Osteocyte (in vitro differentiated cells): ENCODE measurements at regions not wholly inside any gene's neighbourhood (a gene's known extent, or its start where the extent isn't known, plus 50 kb on each side); places are given as distances from the start of the nearest gene placed in this dataset.

ENCODE experiments used
- DNase-seq: peaks from one replicate; pipeline ENCODE4 v3.0.0; 2021; ENCODE audit warnings: mixed read lengths; ENCODE audit not compliant: unreplicated experiment; ENCODE audit errors: extremely low spot score
- H3K27ac Mint-ChIP-seq: one replicate; pipeline ENCODE4 v1.8.0; 2021; ENCODE audit warnings: mild to moderate bottlenecking, mixed read lengths; ENCODE audit not compliant: unreplicated experiment
- H3K27me3 Mint-ChIP-seq: one replicate; pipeline ENCODE4 v1.8.0; 2021; ENCODE audit warnings: mixed read lengths; ENCODE audit not compliant: unreplicated experiment
- H3K36me3 Mint-ChIP-seq: one replicate; pipeline ENCODE4 v1.8.0; 2021; ENCODE audit warnings: mixed read lengths; ENCODE audit not compliant: unreplicated experiment
- H3K4me1 Mint-ChIP-seq: one replicate; pipeline ENCODE4 v1.8.0; 2021; ENCODE audit warnings: mixed read lengths; ENCODE audit not compliant: unreplicated experiment
- H3K4me3 Mint-ChIP-seq: one replicate; pipeline ENCODE4 v1.8.0; 2021; ENCODE audit warnings: mild to moderate bottlenecking, moderate library complexity, mixed read lengths; ENCODE audit not compliant: unreplicated experiment
- H3K9me3 Mint-ChIP-seq: one replicate; pipeline ENCODE4 v1.8.0; 2021; ENCODE audit warnings: mixed read lengths; ENCODE audit not compliant: unreplicated experiment
- TF ChIP-seq, protein P1 (sequence below): fragments of 200-600 bp; sonication (generic); IDR thresholded peaks from 2 replicates; pipeline ENCODE4 v1.5.0; 2021; ENCODE audit warnings: antibody characterized with exemption, mild to moderate bottlenecking, moderate library complexity

DNA sequence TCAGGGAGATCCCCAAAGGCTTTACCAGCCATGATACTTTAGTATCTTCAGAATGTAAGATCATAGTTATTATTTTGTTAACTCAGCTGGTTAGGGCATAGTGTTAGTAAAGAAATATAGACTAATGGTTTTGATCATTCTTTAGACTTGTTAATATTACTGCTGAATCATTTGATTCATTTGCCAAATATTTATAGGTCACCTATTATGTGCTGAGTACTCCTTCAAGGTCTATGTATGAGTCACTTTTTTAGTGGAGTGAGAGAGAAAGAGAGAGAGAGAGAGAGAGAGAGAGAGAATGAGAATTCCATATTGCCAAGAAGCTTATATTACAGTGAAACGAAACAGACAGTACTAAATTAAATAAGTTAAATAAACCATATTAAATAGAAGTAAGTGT lies 110.3 kb downstream of the UBE2NL start:
- Mint-ChIP-seq H3K4me1 (no peaks in the 10 kb centered on the region), H3K4me3 (no peak overlapping the region), H3K27me3 (no peaks in the 10 kb centered on the region), H3K9me3 (peaks cover 41% of the 10 kb centered on the region), H3K36me3 (no peaks in the 10 kb centered on the region), H3K27ac (no peak overlapping the region)
- TF ChIP-seq, protein P1, sequence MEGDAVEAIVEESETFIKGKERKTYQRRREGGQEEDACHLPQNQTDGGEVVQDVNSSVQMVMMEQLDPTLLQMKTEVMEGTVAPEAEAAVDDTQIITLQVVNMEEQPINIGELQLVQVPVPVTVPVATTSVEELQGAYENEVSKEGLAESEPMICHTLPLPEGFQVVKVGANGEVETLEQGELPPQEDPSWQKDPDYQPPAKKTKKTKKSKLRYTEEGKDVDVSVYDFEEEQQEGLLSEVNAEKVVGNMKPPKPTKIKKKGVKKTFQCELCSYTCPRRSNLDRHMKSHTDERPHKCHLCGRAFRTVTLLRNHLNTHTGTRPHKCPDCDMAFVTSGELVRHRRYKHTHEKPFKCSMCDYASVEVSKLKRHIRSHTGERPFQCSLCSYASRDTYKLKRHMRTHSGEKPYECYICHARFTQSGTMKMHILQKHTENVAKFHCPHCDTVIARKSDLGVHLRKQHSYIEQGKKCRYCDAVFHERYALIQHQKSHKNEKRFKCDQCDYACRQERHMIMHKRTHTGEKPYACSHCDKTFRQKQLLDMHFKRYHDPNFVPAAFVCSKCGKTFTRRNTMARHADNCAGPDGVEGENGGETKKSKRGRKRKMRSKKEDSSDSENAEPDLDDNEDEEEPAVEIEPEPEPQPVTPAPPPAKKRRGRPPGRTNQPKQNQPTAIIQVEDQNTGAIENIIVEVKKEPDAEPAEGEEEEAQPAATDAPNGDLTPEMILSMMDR: no peak
- DNase-seq: no peak

DNA sequence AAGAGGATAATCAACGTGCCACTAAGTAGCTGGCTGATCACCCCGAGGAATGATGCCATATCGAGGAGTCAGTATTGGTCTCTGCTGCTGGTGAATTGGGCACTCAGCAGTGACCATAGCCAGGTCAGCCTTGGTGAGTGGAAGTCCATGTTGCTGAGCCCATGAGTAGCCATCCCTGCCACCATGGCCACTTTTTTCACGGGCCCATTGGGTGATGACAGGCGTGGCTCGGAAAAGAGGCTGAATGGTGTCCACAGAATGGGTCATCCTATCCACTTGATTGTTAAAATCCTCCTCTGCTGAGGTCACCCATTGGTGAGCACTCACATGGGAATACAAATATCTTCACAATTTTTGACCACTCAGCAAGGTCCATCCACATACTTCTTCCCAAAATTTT lies 114.4 kb downstream of the UBE2NL start:
- Mint-ChIP-seq H3K27ac (no peak overlapping the region), H3K4me1 (no peaks in the 10 kb centered on the region), H3K4me3 (no peak overlapping the region), H3K9me3 (peaks cover 50% of the 10 kb centered on the region), H3K36me3 (no peaks in the 10 kb centered on the region), H3K27me3 (no peaks in the 10 kb centered on the region)
- no peak for DNase-seq
- TF ChIP-seq, protein P1: no peak

DNA sequence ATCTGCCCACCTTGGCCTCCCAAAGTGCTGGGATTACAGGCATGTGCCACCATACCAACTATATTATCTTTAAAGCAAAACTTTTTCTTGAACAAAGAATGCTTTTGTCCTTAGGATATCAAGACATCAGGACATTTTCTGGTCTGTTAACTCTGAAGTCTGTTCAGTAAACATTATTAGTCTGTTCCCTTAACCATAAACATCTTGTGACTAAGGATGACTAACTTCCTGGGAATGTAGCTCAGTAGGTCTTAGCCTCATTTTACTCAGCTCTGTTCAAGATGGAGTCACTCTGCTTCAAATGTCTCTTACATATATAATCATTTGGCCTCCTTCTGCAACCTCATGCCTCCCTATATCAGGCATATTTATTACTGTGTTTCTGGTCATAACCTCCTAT lies 122.9 kb downstream of the UBE2NL start:
- DNase-seq: no peak
- no peak overlapping the region for H3K27ac Mint-ChIP-seq
- no peak overlapping the region for H3K4me3 Mint-ChIP-seq
- peaks cover 65% of the 10 kb centered on the region for H3K9me3 Mint-ChIP-seq
- TF ChIP-seq, protein P1: no peak
- H3K27me3 Mint-ChIP-seq: no peaks in the 10 kb centered on the region
- peaks cover 5% of the 10 kb centered on the region for H3K4me1 Mint-ChIP-seq
- no peaks in the 10 kb centered on the region for H3K36me3 Mint-ChIP-seq

DNA sequence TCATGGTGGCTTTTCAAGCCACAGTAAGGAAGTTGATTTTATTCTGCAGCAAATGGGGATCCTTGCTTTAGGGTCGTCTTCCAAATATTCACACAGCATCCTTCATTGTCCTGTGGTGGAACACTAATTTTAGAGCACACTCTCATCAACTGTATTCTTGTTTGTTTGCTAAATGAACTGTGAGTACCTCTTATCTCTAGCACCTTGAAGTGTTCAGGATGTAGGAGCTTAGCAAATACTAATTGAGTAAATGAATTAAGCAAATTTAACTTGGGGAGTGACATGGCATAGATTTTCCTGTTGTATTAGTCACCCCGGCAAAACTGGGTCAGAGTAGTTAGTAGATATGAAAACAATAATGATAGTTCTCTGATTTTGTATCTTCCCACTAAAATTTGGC lies 156.9 kb downstream of the UBE2NL start:
- H3K9me3 Mint-ChIP-seq: peaks cover 24% of the 10 kb centered on the region
- H3K27me3 Mint-ChIP-seq: no peaks in the 10 kb centered on the region
- no peak overlapping the region for H3K4me3 Mint-ChIP-seq
- H3K27ac Mint-ChIP-seq: no peak overlapping the region
- no peaks in the 10 kb centered on the region for H3K4me1 Mint-ChIP-seq
- TF ChIP-seq, protein P1: no peak
- no peak for DNase-seq
- no peaks in the 10 kb centered on the region for H3K36me3 Mint-ChIP-seq

DNA sequence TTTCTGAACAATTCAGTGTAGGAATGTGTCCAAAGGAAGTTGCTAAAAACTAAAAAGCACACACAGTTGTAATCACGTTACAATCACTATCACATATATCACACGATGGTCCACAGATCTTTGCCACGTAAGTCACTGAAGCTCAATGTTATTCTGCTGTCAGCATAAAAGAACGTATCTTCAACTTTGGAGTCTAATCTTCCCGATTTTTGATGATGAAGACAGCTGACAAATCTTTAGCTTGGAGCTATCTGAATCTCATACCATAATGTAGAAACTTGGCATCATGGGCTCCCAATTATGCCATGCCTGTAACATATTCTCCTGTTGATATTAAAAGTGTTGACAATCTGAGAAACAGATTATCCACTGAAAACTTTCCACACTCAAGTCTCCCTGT lies 158.4 kb downstream of the UBE2NL start:
- H3K9me3 Mint-ChIP-seq: peaks cover 33% of the 10 kb centered on the region
- H3K27ac Mint-ChIP-seq: no peak overlapping the region
- H3K36me3 Mint-ChIP-seq: no peaks in the 10 kb centered on the region
- TF ChIP-seq, protein P1: no peak
- H3K27me3 Mint-ChIP-seq: no peaks in the 10 kb centered on the region
- H3K4me3 Mint-ChIP-seq: no peak overlapping the region
- no peaks in the 10 kb centered on the region for H3K4me1 Mint-ChIP-seq
- no peak for DNase-seq
